Endothelial cell of umbilical vein (primary cell): ENCODE measurements at regions not wholly inside any gene's neighbourhood (a gene's known extent, or its start where the extent isn't known, plus 50 kb on each side); places are given as distances from the start of the nearest gene placed in this dataset.

Experiments used
- EZH2 ChIP-seq: IDR thresholded peaks from 2 replicates; pipeline ENCODE4 v1.6.1; 2012; ENCODE audit warnings: borderline replicate concordance, low read depth, mild to moderate bottlenecking, moderate library complexity, low read length, inconsistent platforms; ENCODE audit not compliant: severe bottlenecking
- FOS ChIP-seq: IDR thresholded peaks from 2 replicates; pipeline ENCODE4 v1.6.1; 2011; ENCODE audit warnings: mild to moderate bottlenecking, low read length, moderate library complexity, borderline replicate concordance; ENCODE audit not compliant: insufficient read depth
- GATA2 ChIP-seq: IDR thresholded peaks from 2 replicates; pipeline ENCODE4 v1.7.0; 2011; ENCODE audit warnings: low read depth, mild to moderate bottlenecking, moderate library complexity, mixed read lengths, low read length; ENCODE audit not compliant: insufficient read length, insufficient read depth
- MYC ChIP-seq: IDR thresholded peaks from one replicate; pipeline ENCODE4 v1.6.1; 2011; ENCODE audit warnings: mild to moderate bottlenecking, low read depth, low read length
- POLR2A ChIP-seq: IDR thresholded peaks from 2 replicates; pipeline ENCODE4 v1.6.1; 2012; ENCODE audit warnings: low read depth, mild to moderate bottlenecking, control low read depth, low read length
- TF ChIP-seq, protein P1 (sequence below), 2 donors: IDR thresholded peaks; 1 replicate in 1 of 2; 2 replicates in 1 of 2; pipeline ENCODE4 v1.5.1; 2011; ENCODE audit warnings: low read length in 2 of 2, mild to moderate bottlenecking in 2 of 2, moderate library complexity in 2 of 2, control low read depth in 1 of 2, inconsistent platforms in 1 of 2, low read depth in 1 of 2; ENCODE audit not compliant: insufficient read depth in 1 of 2; ENCODE audit errors: extremely low read depth in 1 of 2

GRCh38 chr10:57979491-57979890 lies 288.2 kb downstream of the IPMK start:
- TF ChIP-seq, protein P1, sequence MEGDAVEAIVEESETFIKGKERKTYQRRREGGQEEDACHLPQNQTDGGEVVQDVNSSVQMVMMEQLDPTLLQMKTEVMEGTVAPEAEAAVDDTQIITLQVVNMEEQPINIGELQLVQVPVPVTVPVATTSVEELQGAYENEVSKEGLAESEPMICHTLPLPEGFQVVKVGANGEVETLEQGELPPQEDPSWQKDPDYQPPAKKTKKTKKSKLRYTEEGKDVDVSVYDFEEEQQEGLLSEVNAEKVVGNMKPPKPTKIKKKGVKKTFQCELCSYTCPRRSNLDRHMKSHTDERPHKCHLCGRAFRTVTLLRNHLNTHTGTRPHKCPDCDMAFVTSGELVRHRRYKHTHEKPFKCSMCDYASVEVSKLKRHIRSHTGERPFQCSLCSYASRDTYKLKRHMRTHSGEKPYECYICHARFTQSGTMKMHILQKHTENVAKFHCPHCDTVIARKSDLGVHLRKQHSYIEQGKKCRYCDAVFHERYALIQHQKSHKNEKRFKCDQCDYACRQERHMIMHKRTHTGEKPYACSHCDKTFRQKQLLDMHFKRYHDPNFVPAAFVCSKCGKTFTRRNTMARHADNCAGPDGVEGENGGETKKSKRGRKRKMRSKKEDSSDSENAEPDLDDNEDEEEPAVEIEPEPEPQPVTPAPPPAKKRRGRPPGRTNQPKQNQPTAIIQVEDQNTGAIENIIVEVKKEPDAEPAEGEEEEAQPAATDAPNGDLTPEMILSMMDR (IDR thresholded peaks at IDR 0.05; ENCODE audit: extremely low read depth in 1 of 2, insufficient read depth in 1 of 2, low read depth in 1 of 2, low read length in 2 of 2), result no peak
- TF ChIP-seq FOS (no peak), EZH2 (no peak), MYC (no peak), GATA2 (no peak), POLR2A (no peak)
